SK-N-SH (cell line): ENCODE measurements at regions not wholly inside any gene's neighbourhood (a gene's known extent, or its start where the extent isn't known, plus 50 kb on each side); places are given as distances from the start of the nearest gene placed in this dataset.

Experiments
- CTCF ChIA-PET: fragments of 300-600, 350-600 bp; formaldehyde crosslinking; extraction: SDS; loops from one replicate; lab custom pipeline; 2021; lab: Yijun Ruan, JAX
- POLR2A ChIA-PET: fragments of 350-600 bp; sonication (Branson Sonifier 250); formaldehyde crosslinking; extraction: SDS; loops from one replicate; lab custom pipeline; 2020; ENCODE audit warnings: antibody characterized with exemption, inconsistent platforms; lab: Yijun Ruan, JAX
- DNase-seq: peaks from one replicate; pipeline ENCODE4 v3.0.0; 2012
- H2AFZ ChIP-seq: fragments of 200-600 bp; sonication (generic); 2 replicates; pipeline ENCODE4 v1.8.1; 2016; ENCODE audit warnings: antibody characterized with exemption, mild to moderate bottlenecking, low read depth
- H3F3A ChIP-seq: fragments of 200-600 bp; sonication (generic); replicated peaks from 2 replicates; pipeline ENCODE3; 2016; ENCODE audit warnings: antibody characterized with exemption, mild to moderate bottlenecking; ENCODE audit not compliant: insufficient read depth
- H3K27ac ChIP-seq, 2 experiments: fragments of 200-500 bp in 1 of 2; fragments of 200-600 bp in 1 of 2; sonication (Bioruptor generic) in 1 of 2; sonication (generic), shearing (Covaris generic) in 1 of 2; 2 replicates each; pipeline versions ENCODE4 v1.5.1 to v1.6.1; 2014 to 2016; ENCODE audit warnings: low read depth in 2 of 2, inconsistent platforms in 1 of 2, low read length in 1 of 2, mild to moderate bottlenecking in 1 of 2, mixed read lengths in 1 of 2
- H3K27me3 ChIP-seq: fragments of 200-600 bp; sonication (generic), shearing (Covaris generic); 2 replicates; pipeline ENCODE4 v1.6.1; 2016; ENCODE audit warnings: mixed run types; ENCODE audit not compliant: insufficient read depth
- H3K36me3 ChIP-seq, 2 experiments: fragments of 200-500 bp in 1 of 2; fragments of 200-600 bp in 1 of 2; sonication (Bioruptor generic) in 1 of 2; sonication (generic) in 1 of 2; replicated peaks in 1 of 2; 2 replicates each; pipeline versions ENCODE3 to v1.5.1; 2014 to 2016; ENCODE audit warnings: low read length in 1 of 2, mild to moderate bottlenecking in 1 of 2; ENCODE audit not compliant: insufficient read depth in 2 of 2, control insufficient read depth in 1 of 2
- H3K4me1 ChIP-seq, 2 experiments: fragments of 200-500 bp in 1 of 2; fragments of 200-600 bp in 1 of 2; sonication (Bioruptor generic) in 1 of 2; sonication (generic), shearing (Covaris generic) in 1 of 2; 2 replicates each; pipeline versions ENCODE4 v1.5.1 to v1.6.1; 2014 to 2016; ENCODE audit warnings: low read depth in 1 of 2, low read length in 1 of 2, mixed run types in 1 of 2; ENCODE audit not compliant: insufficient read depth in 2 of 2, control insufficient read depth in 1 of 2
- H3K4me2 ChIP-seq: fragments of 200-600 bp; sonication (generic), shearing (Covaris generic); 2 replicates; pipeline ENCODE4 v1.6.1; 2017; ENCODE audit warnings: mixed run types
- H3K4me3 ChIP-seq, 2 experiments: fragments of 200-500 bp in 1 of 2; fragments of 200-600 bp in 1 of 2; sonication (Bioruptor generic) in 1 of 2; sonication (generic), shearing (Covaris generic) in 1 of 2; 2 replicates each; pipeline versions ENCODE4 v1.5.1 to v1.8.1; 2014 to 2016; ENCODE audit warnings: low read depth in 2 of 2, inconsistent platforms in 1 of 2, low read length in 1 of 2, mild to moderate bottlenecking in 1 of 2, mixed read lengths in 1 of 2, moderate library complexity in 1 of 2
- H3K79me2 ChIP-seq: fragments of 200-600 bp; sonication (generic); 2 replicates; pipeline ENCODE4 v1.8.1; 2017; ENCODE audit warnings: mild to moderate bottlenecking; ENCODE audit not compliant: insufficient read depth
- H3K9ac ChIP-seq: fragments of 200-600 bp; sonication (generic); 2 replicates; pipeline ENCODE4 v1.6.1; 2017; ENCODE audit warnings: mixed run types
- H3K9me2 ChIP-seq: fragments of 200-600 bp; sonication (generic); 2 replicates; pipeline ENCODE4 v1.6.1; 2017; ENCODE audit warnings: mixed run types
- H3K9me3 ChIP-seq: fragments of 200-600 bp; sonication (generic); 2 replicates; pipeline ENCODE4 v1.6.1; 2017; ENCODE audit warnings: mixed run types, mild to moderate bottlenecking, moderate library complexity
- H4K20me1 ChIP-seq: fragments of 200-600 bp; sonication (generic); 2 replicates; pipeline ENCODE4 v1.6.1; 2017; ENCODE audit warnings: mild to moderate bottlenecking, mixed run types; ENCODE audit not compliant: insufficient read depth
- ELF1 ChIP-seq: IDR thresholded peaks from 2 replicates; pipeline ENCODE4 v1.4.0; 2012
- EZH2phosphoT487 ChIP-seq: fragments of 200-600 bp; sonication (generic); IDR thresholded peaks from 2 replicates; pipeline ENCODE4 v1.6.1; 2017; ENCODE audit warnings: low read depth, mixed run types, mild to moderate bottlenecking, antibody characterized with exemption, moderate library complexity, borderline replicate concordance
- FOSL2 ChIP-seq: IDR thresholded peaks from 2 replicates; pipeline ENCODE4 v1.4.0; 2012; ENCODE audit warnings: low read depth, mild to moderate bottlenecking, moderate library complexity, borderline replicate concordance
- GABPA ChIP-seq: IDR thresholded peaks from 2 replicates; pipeline ENCODE4 v1.4.0; 2012; ENCODE audit warnings: low read depth, mild to moderate bottlenecking
- GATA2 ChIP-seq: sonication (generic); formaldehyde crosslinking; IDR thresholded peaks from 2 replicates; pipeline ENCODE4 v1.5.0; 2020; ENCODE audit warnings: mild to moderate bottlenecking, missing genetic modification reagents
- JUND ChIP-seq: IDR thresholded peaks from 2 replicates; pipeline ENCODE4 v1.4.0; 2012
- MEF2A ChIP-seq: IDR thresholded peaks from 2 replicates; pipeline ENCODE4 v1.4.0; 2012; ENCODE audit warnings: low read depth, borderline replicate concordance
- NFIC ChIP-seq: IDR thresholded peaks from 2 replicates; pipeline ENCODE4 v1.4.0; 2012; ENCODE audit warnings: borderline replicate concordance
- NRF1 ChIP-seq: IDR thresholded peaks from 2 replicates; pipeline ENCODE4 v1.6.1; 2012; ENCODE audit warnings: low read depth, mild to moderate bottlenecking, low read length
- POLR2AphosphoS5 ChIP-seq: IDR thresholded peaks from 2 replicates; pipeline ENCODE4 v1.6.1; 2012; ENCODE audit warnings: low read depth, low read length
- RCOR1 ChIP-seq: fragments of 150-350 bp; IDR thresholded peaks from 2 replicates; pipeline ENCODE4 v1.6.1; 2017; ENCODE audit warnings: antibody characterized with exemption, low read length
- RFX5 ChIP-seq: IDR thresholded peaks from 2 replicates; pipeline ENCODE4 v1.6.1; 2012; ENCODE audit warnings: mild to moderate bottlenecking, improper control_type of control experiment, low read length
- RXRA ChIP-seq: IDR thresholded peaks from 2 replicates; pipeline ENCODE4 v1.4.0; 2012; ENCODE audit warnings: low read depth, mild to moderate bottlenecking, borderline replicate concordance
- SIN3A ChIP-seq: IDR thresholded peaks from 2 replicates; pipeline ENCODE4 v1.6.1; 2012; ENCODE audit warnings: low read depth, mild to moderate bottlenecking, low read length, moderate library complexity, borderline replicate concordance
- SMC3 ChIP-seq: IDR thresholded peaks from 2 replicates; pipeline ENCODE4 v1.6.1; 2012; ENCODE audit warnings: low read depth, low read length, improper control_type of control experiment
- TAF1 ChIP-seq: IDR thresholded peaks from 2 replicates; pipeline ENCODE4 v1.6.1; 2012; ENCODE audit warnings: low read depth, mild to moderate bottlenecking, low read length, moderate library complexity, borderline replicate concordance
- TCF12 ChIP-seq: IDR thresholded peaks from 2 replicates; pipeline ENCODE4 v1.4.0; 2012
- TEAD4 ChIP-seq: IDR thresholded peaks from 2 replicates; pipeline ENCODE4 v1.4.0; 2012; ENCODE audit warnings: mild to moderate bottlenecking, borderline replicate concordance; ENCODE audit not compliant: insufficient read depth
- YY1 ChIP-seq: IDR thresholded peaks from 2 replicates; pipeline ENCODE4 v1.4.0; 2012; ENCODE audit warnings: low read depth, mild to moderate bottlenecking
- WGBS: methylation state at CpG from one replicate; pipeline ENCODE4 v1.1.6; 2017; ENCODE audit warnings: low lambda C conversion rate; 5-methylcytosine and 5-hydroxymethylcytosine counted together
- TF ChIP-seq, protein P1 (sequence below): IDR thresholded peaks from 2 replicates; pipeline ENCODE4 v1.4.0; 2012; ENCODE audit warnings: low read depth
- TF ChIP-seq, protein P2 (sequence below): fragments of 150-350 bp; IDR thresholded peaks from 2 replicates; pipeline ENCODE4 v1.6.1; 2016; ENCODE audit warnings: mild to moderate bottlenecking, low read depth, low read length
- TF ChIP-seq, protein P3 (sequence below): fragments of 150-350 bp; IDR thresholded peaks from 2 replicates; pipeline ENCODE4 v1.6.1; 2017; ENCODE audit warnings: antibody characterized with exemption, low read length, low read depth, borderline replicate concordance

DNA sequence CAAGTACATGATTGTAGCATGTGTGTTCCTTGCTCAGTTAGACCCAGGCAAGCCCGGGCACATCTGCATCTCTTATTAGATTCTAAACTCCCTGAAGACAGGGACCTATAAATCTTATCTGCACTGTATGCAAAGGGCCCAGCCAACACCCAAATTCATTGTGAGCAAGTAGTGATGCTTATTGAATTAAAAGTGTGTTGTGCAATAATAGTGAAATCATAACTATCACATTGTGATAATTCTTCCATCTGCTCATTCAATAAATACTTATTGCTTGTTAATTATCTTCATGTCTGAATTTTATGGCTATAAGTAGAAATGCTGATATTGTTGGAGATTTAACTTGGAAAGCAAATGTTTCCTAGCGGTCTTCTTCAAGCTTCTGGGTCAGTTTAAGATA, 387.5 kb downstream of the SLC4A3 start:
- no peak overlapping the region for H3K9ac ChIP-seq
- H3K4me1 ChIP-seq: no peaks in the 10 kb centered on the region
- H3F3A ChIP-seq: no peaks in the 10 kb centered on the region
- POLR2A ChIA-PET: no interaction called here
- H3K27ac ChIP-seq: no peak overlapping the region
- H3K4me2 ChIP-seq: no peak overlapping the region
- H3K4me3 ChIP-seq: no peak overlapping the region
- no peak overlapping the region for H2AFZ ChIP-seq
- H4K20me1 ChIP-seq: no peaks in the 10 kb centered on the region
- H3K9me2 ChIP-seq: no peaks in the 10 kb centered on the region
- H3K79me2 ChIP-seq: no peaks in the 10 kb centered on the region
- H3K27me3 ChIP-seq: no peaks in the 10 kb centered on the region
- CTCF ChIA-PET: interaction anchor here (0.6 kb wide), 1 partner anchor 20 kb away, joined by 3 read pairs; no protein-coding TSS in a partner anchor
- H3K9me3 ChIP-seq: no peaks in the 10 kb centered on the region
- H3K36me3 ChIP-seq: no peaks in the 10 kb centered on the region
- WGBS: 29% methylated on average over 2 of the region's 2 CpGs
- DNase-seq: no peak
- no peak for TF ChIP-seq POLR2AphosphoS5
- TF ChIP-seq TCF12: no peak
- TF ChIP-seq SMC3: no peak
- TF ChIP-seq RXRA: no peak
- no peak for TF ChIP-seq GATA2 (CRISPR knock-in tag)
- TF ChIP-seq ELF1: no peak
- TF ChIP-seq MEF2A: no peak

DNA sequence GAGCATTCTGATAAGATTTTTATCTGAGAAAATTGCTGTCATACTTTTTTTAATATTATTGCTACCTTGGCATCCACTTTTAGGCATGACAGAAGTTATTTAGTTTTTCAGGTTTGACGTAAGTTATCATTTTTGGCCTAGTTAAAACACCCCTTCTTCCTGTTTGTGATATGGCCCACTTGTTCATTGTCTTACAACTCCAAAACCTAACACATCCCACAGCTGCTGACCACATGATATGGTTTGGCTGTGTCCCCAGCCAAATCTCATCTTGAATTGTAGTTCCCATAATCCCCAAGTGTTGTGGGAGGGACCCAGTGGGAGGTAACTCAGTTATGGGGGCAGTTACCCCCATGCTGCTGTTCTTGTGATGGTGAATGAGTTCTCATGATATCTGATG, 388.1 kb downstream of the SLC4A3 start:
- DNase-seq: no peak
- Histone ChIP-seq H3K36me3 (no peaks in the 10 kb centered on the region), H3K9ac (no peak overlapping the region), H3K4me1 (no peaks in the 10 kb centered on the region), H3K79me2 (no peaks in the 10 kb centered on the region), H4K20me1 (no peaks in the 10 kb centered on the region), H3K9me3 (no peaks in the 10 kb centered on the region), H3K4me3 (no peak overlapping the region), H3K9me2 (no peaks in the 10 kb centered on the region), H3K4me2 (no peak overlapping the region), H3K27me3 (no peaks in the 10 kb centered on the region), H3F3A (no peaks in the 10 kb centered on the region), H2AFZ (no peak overlapping the region), H3K27ac (no peak overlapping the region)
- ChIA-PET CTCF (no interaction called here), POLR2A (no interaction called here)
- TF ChIP-seq, protein P1, sequence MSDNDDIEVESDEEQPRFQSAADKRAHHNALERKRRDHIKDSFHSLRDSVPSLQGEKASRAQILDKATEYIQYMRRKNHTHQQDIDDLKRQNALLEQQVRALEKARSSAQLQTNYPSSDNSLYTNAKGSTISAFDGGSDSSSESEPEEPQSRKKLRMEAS: no peak
- TF ChIP-seq, protein P2, sequence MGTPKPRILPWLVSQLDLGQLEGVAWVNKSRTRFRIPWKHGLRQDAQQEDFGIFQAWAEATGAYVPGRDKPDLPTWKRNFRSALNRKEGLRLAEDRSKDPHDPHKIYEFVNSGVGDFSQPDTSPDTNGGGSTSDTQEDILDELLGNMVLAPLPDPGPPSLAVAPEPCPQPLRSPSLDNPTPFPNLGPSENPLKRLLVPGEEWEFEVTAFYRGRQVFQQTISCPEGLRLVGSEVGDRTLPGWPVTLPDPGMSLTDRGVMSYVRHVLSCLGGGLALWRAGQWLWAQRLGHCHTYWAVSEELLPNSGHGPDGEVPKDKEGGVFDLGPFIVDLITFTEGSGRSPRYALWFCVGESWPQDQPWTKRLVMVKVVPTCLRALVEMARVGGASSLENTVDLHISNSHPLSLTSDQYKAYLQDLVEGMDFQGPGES: no peak
- TF ChIP-seq SIN3A: no peak
- WGBS: 12% methylated on average over 1 of the region's 1 CpG

DNA sequence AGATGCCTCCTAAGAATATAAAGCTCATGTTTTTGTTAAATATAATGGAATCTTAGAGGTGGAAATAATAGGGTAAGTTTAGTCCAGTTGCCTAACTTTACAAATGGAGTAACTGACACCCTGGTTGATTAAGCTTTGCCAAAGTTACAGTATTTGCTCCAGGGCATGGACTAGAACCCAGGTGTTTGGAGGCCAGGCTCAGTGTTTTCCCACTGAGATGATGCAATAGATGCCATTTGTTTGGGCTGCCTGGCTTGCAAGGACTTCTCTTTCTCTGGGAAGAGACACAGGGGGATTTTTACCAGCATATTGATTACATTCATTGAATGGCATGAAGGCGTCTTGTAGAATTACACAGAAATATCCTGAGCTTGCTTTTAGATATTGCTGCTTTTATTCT, 397.8 kb downstream of the SLC4A3 start:
- Histone ChIP-seq H3K27ac (no peak overlapping the region), H3F3A (no peaks in the 10 kb centered on the region), H3K9me3 (no peaks in the 10 kb centered on the region), H3K36me3 (no peaks in the 10 kb centered on the region), H4K20me1 (no peaks in the 10 kb centered on the region), H3K79me2 (no peaks in the 10 kb centered on the region), H3K4me3 (no peak overlapping the region), H3K27me3 (no peaks in the 10 kb centered on the region), H3K4me1 (no peaks in the 10 kb centered on the region), H3K9me2 (no peaks in the 10 kb centered on the region), H3K4me2 (no peak overlapping the region), H3K9ac (no peak overlapping the region), H2AFZ (no peak overlapping the region)
- 13% methylated on average over 1 of the region's 1 CpG for WGBS
- ChIA-PET CTCF (no interaction called here), POLR2A (no interaction called here)
- no peak for DNase-seq
- TF ChIP-seq JUND (no peak), TEAD4 (no peak), MEF2A (no peak), FOSL2 (no peak), RCOR1 (no peak), GABPA (no peak), NRF1 (no peak), ELF1 (no peak), YY1 (no peak), EZH2phosphoT487 (no peak), RFX5 (no peak), TAF1 (no peak), NFIC (no peak), TCF12 (no peak)
- TF ChIP-seq, protein P3, sequence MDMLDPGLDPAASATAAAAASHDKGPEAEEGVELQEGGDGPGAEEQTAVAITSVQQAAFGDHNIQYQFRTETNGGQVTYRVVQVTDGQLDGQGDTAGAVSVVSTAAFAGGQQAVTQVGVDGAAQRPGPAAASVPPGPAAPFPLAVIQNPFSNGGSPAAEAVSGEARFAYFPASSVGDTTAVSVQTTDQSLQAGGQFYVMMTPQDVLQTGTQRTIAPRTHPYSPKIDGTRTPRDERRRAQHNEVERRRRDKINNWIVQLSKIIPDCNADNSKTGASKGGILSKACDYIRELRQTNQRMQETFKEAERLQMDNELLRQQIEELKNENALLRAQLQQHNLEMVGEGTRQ: no peak
